KMS-11 (cell line): ENCODE measurements at regions not wholly inside any gene's neighbourhood (a gene's known extent, or its start where the extent isn't known, plus 50 kb on each side); places are given as distances from the start of the nearest gene placed in this dataset.

ENCODE experiments used
- H2AFZ ChIP-seq: fragments of 200-600 bp; sonication (generic); 2 replicates; pipeline ENCODE4 v1.6.1; 2016; ENCODE audit warnings: antibody characterized with exemption, mixed run types, low read depth
- H3K27ac ChIP-seq: fragments of 200-600 bp; sonication (generic); 2 replicates; pipeline ENCODE4 v1.6.1; 2016; ENCODE audit warnings: mild to moderate bottlenecking, mixed run types
- H3K27me3 ChIP-seq: fragments of 200-600 bp; sonication (generic); 2 replicates; pipeline ENCODE4 v1.6.1; 2017; ENCODE audit warnings: mild to moderate bottlenecking, low read depth, mixed run types, moderate library complexity; ENCODE audit not compliant: insufficient read depth
- H3K36me3 ChIP-seq: fragments of 200-600 bp; sonication (generic); 2 replicates; pipeline ENCODE4 v1.6.1; 2017; ENCODE audit warnings: mild to moderate bottlenecking, mixed run types; ENCODE audit not compliant: insufficient read depth
- H3K4me1 ChIP-seq: fragments of 200-600 bp; sonication (generic); 2 replicates; pipeline ENCODE4 v1.6.1; 2016; ENCODE audit warnings: mild to moderate bottlenecking, low read depth, mixed run types; ENCODE audit not compliant: poor library complexity, severe bottlenecking
- H3K4me2 ChIP-seq: fragments of 200-600 bp; sonication (generic); 2 replicates; pipeline ENCODE4 v1.7.0; 2016; ENCODE audit warnings: mild to moderate bottlenecking, mixed run types
- H3K4me3 ChIP-seq: fragments of 200-600 bp; sonication (generic); IDR thresholded peaks from 2 replicates; pipeline ENCODE4 v1.6.1; 2017; ENCODE audit warnings: low read depth, low read length, mixed read lengths; ENCODE audit not compliant: insufficient read depth
- H3K79me2 ChIP-seq: fragments of 200-600 bp; sonication (generic); 2 replicates; pipeline ENCODE4 v1.6.1; 2016; ENCODE audit warnings: low read depth, mixed run types; ENCODE audit not compliant: insufficient read depth
- H3K9ac ChIP-seq: fragments of 200-600 bp; sonication (generic); 2 replicates; pipeline ENCODE4 v1.6.1; 2016; ENCODE audit warnings: mild to moderate bottlenecking, mixed run types
- H4K20me1 ChIP-seq: fragments of 200-600 bp; sonication (generic); 2 replicates; pipeline ENCODE4 v1.6.1; 2016; ENCODE audit warnings: mild to moderate bottlenecking, mixed run types; ENCODE audit not compliant: insufficient read depth
- CTCF ChIP-seq: fragments of 200-600 bp; sonication (generic); conservative IDR thresholded peaks from 2 replicates; pipeline ENCODE4 v1.6.1; 2017; ENCODE audit warnings: low read depth, mild to moderate bottlenecking, antibody characterized with exemption, low read length, moderate library complexity, mixed read lengths

- no peak overlapping the region for H2AFZ ChIP-seq
- H3K36me3 ChIP-seq: no peaks in the 10 kb centered on the region
- H3K9ac ChIP-seq: no peak overlapping the region
- H3K4me3 ChIP-seq: no peak overlapping the region
- H3K4me2 ChIP-seq: no peak overlapping the region
- H3K79me2 ChIP-seq: no peaks in the 10 kb centered on the region
- H4K20me1 ChIP-seq: no peaks in the 10 kb centered on the region
- no peaks in the 10 kb centered on the region for H3K27me3 ChIP-seq
- H3K4me1 ChIP-seq: no peaks in the 10 kb centered on the region
- H3K27ac ChIP-seq: no peak overlapping the region
- TF ChIP-seq CTCF: no peak
Observed at GRCh38 chr5:77151501-77151900, 59.0 kb upstream of the PDE8B start.

GRCh38 chr5:77146896-77147295 lies 59.8 kb upstream of the ZBED3 start:
- Histone ChIP-seq H4K20me1 (no peaks in the 10 kb centered on the region), H3K79me2 (no peaks in the 10 kb centered on the region), H2AFZ (no peak overlapping the region), H3K36me3 (no peaks in the 10 kb centered on the region), H3K27me3 (no peaks in the 10 kb centered on the region), H3K27ac (no peak overlapping the region), H3K4me2 (no peak overlapping the region), H3K9ac (no peak overlapping the region), H3K4me1 (no peaks in the 10 kb centered on the region), H3K4me3 (no peak overlapping the region)
- TF ChIP-seq CTCF: no peak

- Histone ChIP-seq H3K36me3 (no peaks in the 10 kb centered on the region), H3K4me2 (no peak overlapping the region), H4K20me1 (no peaks in the 10 kb centered on the region), H3K79me2 (no peaks in the 10 kb centered on the region), H2AFZ (no peak overlapping the region), H3K9ac (no peak overlapping the region), H3K27ac (no peak overlapping the region), H3K4me3 (no peak overlapping the region), H3K4me1 (no peaks in the 10 kb centered on the region), H3K27me3 (no peaks in the 10 kb centered on the region)
- no peak for TF ChIP-seq CTCF
Observed at GRCh38 chr5:77145666-77146065, 58.6 kb upstream of the ZBED3 start.

- Histone ChIP-seq H3K36me3 (no peaks in the 10 kb centered on the region), H4K20me1 (no peaks in the 10 kb centered on the region), H3K27ac (no peak overlapping the region), H3K79me2 (no peaks in the 10 kb centered on the region), H3K4me1 (no peaks in the 10 kb centered on the region), H2AFZ (no peak overlapping the region), H3K27me3 (no peaks in the 10 kb centered on the region), H3K4me3 (no peak overlapping the region), H3K4me2 (no peak overlapping the region), H3K9ac (no peak overlapping the region)
- peak; percentile 29 for TF ChIP-seq CTCF
Observed at GRCh38 chr5:77144837-77145139, 57.7 kb upstream of the ZBED3 start.
